ENCODE measurements at regions not wholly inside any gene's neighbourhood (a gene's known extent, or its start where the extent isn't known, plus 50 kb on each side); places are given as distances from the start of the nearest gene placed in this dataset.
"Not testable (repeated sequence)": the region's sequence is repeated elsewhere in the genome, so short reads cannot be mapped to it uniquely, and the experiment has no call there.

- Mint-ChIP-seq H3K27me3 (no peaks in the 10 kb centered on the region), H3K36me3 (ENCODE audit: low read depth) (no peaks in the 10 kb centered on the region), H3K4me1 (ENCODE audit: low read depth) (no peaks in the 10 kb centered on the region), H3K27ac (no peak overlapping the region), H3K4me3 (no peak overlapping the region), H3K9me3 (no peaks in the 10 kb centered on the region)
- CTCF ChIA-PET, result no interaction called here
- POLR2A ChIA-PET, result no interaction called here
- no peak for ATAC-seq
- no peak for DNase-seq
- TF ChIP-seq CTCF (IDR thresholded peaks at IDR 0.05), result no peak
- intact Hi-C loops (cut with micrococcal nuclease), result no loop called here
Observed at GRCh38 chrX:122301491-122301890, 882.6 kb upstream of the GRIA3 start.

DNA sequence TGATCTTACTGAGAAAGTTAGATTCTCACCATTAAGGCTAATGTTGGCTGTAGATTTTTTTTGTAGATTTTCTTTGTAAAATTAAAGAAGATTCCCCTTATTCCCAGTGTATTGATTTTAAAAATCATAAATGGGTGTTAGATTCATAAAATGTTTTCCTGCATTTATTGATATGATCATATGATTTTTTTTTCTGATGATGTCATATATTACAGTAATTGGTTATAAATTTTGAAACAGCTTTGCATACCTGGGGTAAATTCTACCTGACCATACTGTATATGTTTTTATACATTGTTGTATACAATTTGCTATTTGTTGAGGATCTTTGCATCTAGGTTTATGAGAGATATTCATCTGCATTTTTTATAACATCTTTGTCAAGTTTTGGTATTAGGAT is 880.3 kb upstream of the GRIA3 start:
- CTCF ChIA-PET, result no interaction called here
- H3K4me1 Mint-ChIP-seq (ENCODE audit: low read depth), result no peaks in the 10 kb centered on the region
- no peaks in the 10 kb centered on the region for H3K36me3 Mint-ChIP-seq (ENCODE audit: low read depth)
- DNase-seq (no peak), ATAC-seq (no peak)
- TF ChIP-seq CTCF (IDR thresholded peaks at IDR 0.05), result no peak
- intact Hi-C loops (cut with micrococcal nuclease), result no loop called here
- no peak overlapping the region for H3K4me3 Mint-ChIP-seq
- no peaks in the 10 kb centered on the region for H3K9me3 Mint-ChIP-seq
- H3K27me3 Mint-ChIP-seq, result no peaks in the 10 kb centered on the region
- no peak overlapping the region for H3K27ac Mint-ChIP-seq
- POLR2A ChIA-PET, result no interaction called here

DNA sequence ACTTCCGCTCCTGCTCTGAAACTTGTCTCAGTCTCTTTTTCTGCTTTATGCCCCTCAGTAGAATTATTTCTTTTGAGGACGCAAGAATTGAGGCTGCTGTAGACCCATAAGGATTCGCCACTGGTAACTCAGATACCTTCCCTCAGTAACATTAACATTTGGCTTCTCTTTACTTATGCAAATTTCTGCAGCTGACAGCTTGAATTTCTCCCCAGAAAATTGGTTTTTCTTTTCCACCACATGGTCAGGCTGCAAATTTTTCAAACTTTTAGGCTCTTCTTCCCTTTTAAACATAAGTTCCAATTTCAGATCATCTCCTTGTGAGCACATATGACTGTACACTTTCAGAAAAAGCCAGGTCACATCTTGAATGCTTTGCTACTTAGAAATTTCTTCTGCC is 839.3 kb upstream of the GRIA3 start:
- H3K27me3 Mint-ChIP-seq, result no peaks in the 10 kb centered on the region
- no peak for ATAC-seq
- no peaks in the 10 kb centered on the region for H3K4me1 Mint-ChIP-seq (ENCODE audit: low read depth)
- H3K9me3 Mint-ChIP-seq, result no peaks in the 10 kb centered on the region
- intact Hi-C loops (cut with micrococcal nuclease), result no loop called here
- ChIA-PET POLR2A (no interaction called here), CTCF (no interaction called here)
- no peaks in the 10 kb centered on the region for H3K36me3 Mint-ChIP-seq (ENCODE audit: low read depth)
- H3K4me3 Mint-ChIP-seq, result no peak overlapping the region
- H3K27ac Mint-ChIP-seq, result no peak overlapping the region
- TF ChIP-seq CTCF (IDR thresholded peaks at IDR 0.05), result no peak
- DNase-seq, result no peak

DNA sequence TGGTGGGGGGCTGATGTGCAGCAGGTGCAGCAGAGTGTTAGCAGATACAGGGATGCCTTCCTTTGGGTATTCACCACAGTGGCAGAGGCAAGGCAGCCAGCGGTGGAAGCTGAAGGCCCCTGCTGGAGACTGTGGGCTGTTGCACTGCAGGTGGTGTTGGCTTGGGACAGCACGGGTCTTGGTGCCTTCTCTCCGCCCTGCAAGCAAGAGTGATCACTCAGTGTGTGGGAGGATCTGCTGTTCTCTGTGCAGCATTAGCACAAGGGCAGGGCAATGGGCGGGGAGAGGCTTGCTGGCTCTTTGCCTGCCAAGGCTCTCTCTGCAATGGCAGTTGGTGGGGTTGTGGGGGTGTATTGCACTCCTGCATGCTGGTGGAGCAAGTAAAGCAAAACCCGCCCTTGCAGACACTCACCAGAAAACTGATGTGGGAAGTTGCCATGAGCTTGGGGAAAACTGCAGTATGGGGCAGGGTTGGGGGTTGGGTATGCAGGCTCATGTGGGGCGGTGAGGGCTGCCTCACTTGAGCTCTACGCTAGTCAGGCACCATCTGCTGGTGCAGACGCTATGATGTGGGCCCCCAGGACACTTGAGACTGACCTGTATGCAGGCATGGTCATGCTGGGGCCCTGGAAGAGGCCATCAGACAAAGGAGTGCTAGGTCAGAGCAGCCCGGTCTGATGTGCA is 820.8 kb upstream of the GRIA3 start:
- TF ChIP-seq CTCF (IDR thresholded peaks at IDR 0.05), result no peak
- CTCF ChIA-PET, result no interaction called here
- intact Hi-C loops (cut with micrococcal nuclease), result no loop called here
- H3K27me3 Mint-ChIP-seq, result no peaks in the 10 kb centered on the region
- no peak overlapping the region for H3K27ac Mint-ChIP-seq
- POLR2A ChIA-PET, result no interaction called here
- H3K4me3 Mint-ChIP-seq, result no peak overlapping the region
- no peak for DNase-seq
- no peaks in the 10 kb centered on the region for H3K36me3 Mint-ChIP-seq (ENCODE audit: low read depth)
- no peaks in the 10 kb centered on the region for H3K4me1 Mint-ChIP-seq (ENCODE audit: low read depth)
- H3K9me3 Mint-ChIP-seq, result no peaks in the 10 kb centered on the region
- ATAC-seq, result no peak

GRCh38 chrX:122375533-122375932 is 808.5 kb upstream of the GRIA3 start:
- POLR2A ChIA-PET; H3K27ac Mint-ChIP-seq; H3K27me3 Mint-ChIP-seq; H3K4me3 Mint-ChIP-seq; CTCF ChIA-PET; H3K9me3 Mint-ChIP-seq; H3K36me3 Mint-ChIP-seq (ENCODE audit: low read depth); ATAC-seq; DNase-seq; H3K4me1 Mint-ChIP-seq (ENCODE audit: low read depth); intact Hi-C loops (cut with micrococcal nuclease): not testable (repeated sequence)

GRCh38 chrX:122389005-122389404 is 795.1 kb upstream of the GRIA3 start:
- H3K9me3 Mint-ChIP-seq, result no peaks in the 10 kb centered on the region
- no peak overlapping the region for H3K27ac Mint-ChIP-seq
- ChIA-PET CTCF (no interaction called here), POLR2A (no interaction called here)
- no peak for DNase-seq
- intact Hi-C loops (cut with micrococcal nuclease), result no loop called here
- H3K4me3 Mint-ChIP-seq, result no peak overlapping the region
- no peak for ATAC-seq
- no peaks in the 10 kb centered on the region for H3K27me3 Mint-ChIP-seq
- no peak for TF ChIP-seq CTCF (IDR thresholded peaks at IDR 0.05)
- H3K4me1 Mint-ChIP-seq (ENCODE audit: low read depth), result no peaks in the 10 kb centered on the region
- H3K36me3 Mint-ChIP-seq (ENCODE audit: low read depth), result no peaks in the 10 kb centered on the region

Data from activated CD8-positive, alpha-beta T cell treated with anti-CD3 and anti-CD28 coated beads for 36 hours (primary cell).